NOMO-1 treated with dmso at 0.1 percent for 144 hours (cell line): ENCODE measurements at regions not wholly inside any gene's neighbourhood (a gene's known extent, or its start where the extent isn't known, plus 50 kb on each side); places are given as distances from the start of the nearest gene placed in this dataset.
"Not testable (repeated sequence)": the region's sequence is repeated elsewhere in the genome, so short reads cannot be mapped to it uniquely, and the experiment has no call there.

Experiments
- DNase-seq: peaks from one replicate; lab custom pipeline; 2025; ENCODE audit not compliant: unreplicated experiment; lab: John Stamatoyannopoulos, UW

GRCh38 chr3:107465064-107465631 lies 57.6 kb upstream of the BBX start:
- no peak for DNase-seq

GRCh38 chr3:107468782-107469181 lies 54.0 kb upstream of the BBX start:
- DNase-seq: no peak

GRCh38 chr3:107470496-107470895 lies 52.3 kb upstream of the BBX start:
- DNase-seq: not testable (repeated sequence)
